Epithelial cell of esophagus (primary cell): ENCODE measurements at regions not wholly inside any gene's neighbourhood (a gene's known extent, or its start where the extent isn't known, plus 50 kb on each side); places are given as distances from the start of the nearest gene placed in this dataset.

Source experiments
- DNase-seq: peaks from one replicate; pipeline ENCODE4 v3.0.0; 2010; ENCODE audit warnings: low read depth
- H3K4me3 ChIP-seq: 2 replicates; pipeline ENCODE4 v1.5.1; 2011; ENCODE audit warnings: mild to moderate bottlenecking, low read length, control low read depth
- TF ChIP-seq, protein P1 (sequence below): IDR thresholded peaks from 2 replicates; pipeline ENCODE4 v1.5.1; 2011; ENCODE audit warnings: low read depth, mild to moderate bottlenecking, low read length, control low read depth, inconsistent platforms; ENCODE audit not compliant: insufficient read depth; ENCODE audit errors: missing control alignments

DNA sequence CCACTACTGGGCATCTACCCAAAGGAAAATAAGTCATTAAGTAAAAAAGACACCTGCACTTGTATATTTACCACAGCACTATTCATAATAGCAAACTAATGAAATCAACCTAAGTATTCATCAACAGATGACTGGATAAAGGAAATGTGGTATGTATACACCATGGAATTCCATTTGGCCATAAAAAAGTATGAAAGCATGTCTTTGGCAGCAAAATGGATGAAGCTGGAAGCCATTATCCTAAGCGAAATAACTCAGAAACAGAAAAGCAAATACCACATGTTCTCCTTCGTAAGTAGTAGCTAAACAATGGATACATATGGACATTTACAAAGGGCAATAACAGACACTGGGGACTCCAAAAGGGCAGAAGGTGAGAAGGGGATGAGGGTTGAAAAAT, 485.7 kb upstream of the BRINP3 start:
- TF ChIP-seq, protein P1, sequence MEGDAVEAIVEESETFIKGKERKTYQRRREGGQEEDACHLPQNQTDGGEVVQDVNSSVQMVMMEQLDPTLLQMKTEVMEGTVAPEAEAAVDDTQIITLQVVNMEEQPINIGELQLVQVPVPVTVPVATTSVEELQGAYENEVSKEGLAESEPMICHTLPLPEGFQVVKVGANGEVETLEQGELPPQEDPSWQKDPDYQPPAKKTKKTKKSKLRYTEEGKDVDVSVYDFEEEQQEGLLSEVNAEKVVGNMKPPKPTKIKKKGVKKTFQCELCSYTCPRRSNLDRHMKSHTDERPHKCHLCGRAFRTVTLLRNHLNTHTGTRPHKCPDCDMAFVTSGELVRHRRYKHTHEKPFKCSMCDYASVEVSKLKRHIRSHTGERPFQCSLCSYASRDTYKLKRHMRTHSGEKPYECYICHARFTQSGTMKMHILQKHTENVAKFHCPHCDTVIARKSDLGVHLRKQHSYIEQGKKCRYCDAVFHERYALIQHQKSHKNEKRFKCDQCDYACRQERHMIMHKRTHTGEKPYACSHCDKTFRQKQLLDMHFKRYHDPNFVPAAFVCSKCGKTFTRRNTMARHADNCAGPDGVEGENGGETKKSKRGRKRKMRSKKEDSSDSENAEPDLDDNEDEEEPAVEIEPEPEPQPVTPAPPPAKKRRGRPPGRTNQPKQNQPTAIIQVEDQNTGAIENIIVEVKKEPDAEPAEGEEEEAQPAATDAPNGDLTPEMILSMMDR = no peak
- no peak overlapping the region for H3K4me3 ChIP-seq
- DNase-seq = no peak

DNA sequence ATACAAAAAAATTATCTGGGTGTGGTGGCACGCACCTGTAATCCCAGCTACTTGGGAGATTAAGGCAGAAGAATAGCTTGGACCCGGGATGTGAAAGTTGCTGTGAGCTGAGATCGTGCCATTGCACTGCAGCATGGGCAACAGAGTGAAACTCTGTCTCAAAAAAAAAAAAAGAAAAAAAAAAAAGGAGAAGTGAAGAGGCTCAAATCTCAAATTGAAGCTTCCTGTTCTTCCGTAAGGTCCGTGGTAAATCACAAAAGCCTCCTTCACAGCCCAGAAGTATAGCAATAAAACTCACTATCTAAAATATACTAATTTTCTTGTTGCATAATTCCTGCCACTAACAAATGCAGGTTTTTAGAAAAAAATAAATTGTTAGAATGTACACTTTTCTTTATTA, 498.2 kb upstream of the BRINP3 start:
- TF ChIP-seq, protein P1 = no peak

DNA sequence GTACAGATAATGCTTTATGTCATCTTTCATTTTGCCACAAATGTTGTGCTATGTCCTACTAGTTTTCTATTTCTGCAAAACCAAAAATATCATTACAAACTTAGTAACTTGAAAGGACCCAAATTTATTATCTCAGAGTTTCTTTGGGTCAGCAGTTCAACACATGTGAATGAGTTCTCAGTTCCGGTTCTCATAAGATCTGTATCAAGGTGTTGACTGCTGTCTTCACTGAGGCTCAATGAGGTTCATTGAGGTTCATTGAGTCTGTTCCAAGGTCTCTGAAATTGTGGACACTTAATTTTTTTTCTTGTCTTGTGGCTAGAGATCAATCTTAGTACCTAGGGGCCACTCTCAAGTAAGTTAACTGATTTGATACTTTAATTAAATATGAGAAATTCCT, 525.1 kb upstream of the BRINP3 start:
- DNase-seq = no peak
- TF ChIP-seq, protein P1 = no peak
- H3K4me3 ChIP-seq = no peak overlapping the region

More for the DNA sequence above, 498.2 kb upstream of the BRINP3 start:
- no peak overlapping the region for H3K4me3 ChIP-seq
- no peak for DNase-seq

DNA sequence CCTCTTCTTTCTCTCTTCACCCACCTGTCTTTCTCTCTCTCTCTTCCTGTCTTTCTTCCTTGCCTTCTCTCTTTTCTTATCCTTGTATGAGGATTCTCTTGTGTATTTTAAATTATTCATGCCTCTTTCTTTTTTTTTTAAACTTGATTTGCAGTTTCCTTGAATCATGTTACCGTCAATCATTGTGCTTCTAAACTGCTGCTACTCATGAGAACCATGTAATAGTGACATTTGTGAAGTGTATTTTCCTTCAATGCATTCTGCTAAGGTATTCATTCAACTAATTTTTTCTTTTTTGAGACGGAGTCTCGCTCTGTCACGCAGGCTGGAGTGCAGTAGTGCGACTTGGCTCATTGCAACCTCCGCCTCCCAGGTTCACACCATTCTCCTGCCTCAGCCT, 539.1 kb upstream of the BRINP3 start:
- TF ChIP-seq, protein P1 = no peak
- DNase-seq = no peak
- no peak overlapping the region for H3K4me3 ChIP-seq

DNA sequence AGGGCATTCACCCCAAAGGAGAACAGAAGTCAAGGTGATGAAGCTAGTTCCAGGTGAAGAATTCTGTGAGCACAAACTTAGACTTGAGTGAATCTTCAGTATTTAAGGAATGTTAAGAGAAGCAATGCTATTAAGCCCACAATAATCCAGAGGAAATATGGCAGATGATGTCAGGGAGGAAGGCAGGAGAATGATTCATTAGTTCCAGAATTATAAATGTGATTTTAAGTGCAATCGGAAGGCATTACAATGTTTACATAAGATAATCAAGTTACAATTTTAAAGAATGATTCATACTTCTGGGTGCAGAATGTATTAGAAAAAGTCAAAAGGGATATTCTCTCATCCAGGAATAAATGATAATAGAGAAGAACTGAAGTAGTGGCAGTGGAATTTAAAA, 545.2 kb upstream of the BRINP3 start:
- TF ChIP-seq, protein P1 = no peak
- no peak overlapping the region for H3K4me3 ChIP-seq
- DNase-seq = peak; percentile 72

DNA sequence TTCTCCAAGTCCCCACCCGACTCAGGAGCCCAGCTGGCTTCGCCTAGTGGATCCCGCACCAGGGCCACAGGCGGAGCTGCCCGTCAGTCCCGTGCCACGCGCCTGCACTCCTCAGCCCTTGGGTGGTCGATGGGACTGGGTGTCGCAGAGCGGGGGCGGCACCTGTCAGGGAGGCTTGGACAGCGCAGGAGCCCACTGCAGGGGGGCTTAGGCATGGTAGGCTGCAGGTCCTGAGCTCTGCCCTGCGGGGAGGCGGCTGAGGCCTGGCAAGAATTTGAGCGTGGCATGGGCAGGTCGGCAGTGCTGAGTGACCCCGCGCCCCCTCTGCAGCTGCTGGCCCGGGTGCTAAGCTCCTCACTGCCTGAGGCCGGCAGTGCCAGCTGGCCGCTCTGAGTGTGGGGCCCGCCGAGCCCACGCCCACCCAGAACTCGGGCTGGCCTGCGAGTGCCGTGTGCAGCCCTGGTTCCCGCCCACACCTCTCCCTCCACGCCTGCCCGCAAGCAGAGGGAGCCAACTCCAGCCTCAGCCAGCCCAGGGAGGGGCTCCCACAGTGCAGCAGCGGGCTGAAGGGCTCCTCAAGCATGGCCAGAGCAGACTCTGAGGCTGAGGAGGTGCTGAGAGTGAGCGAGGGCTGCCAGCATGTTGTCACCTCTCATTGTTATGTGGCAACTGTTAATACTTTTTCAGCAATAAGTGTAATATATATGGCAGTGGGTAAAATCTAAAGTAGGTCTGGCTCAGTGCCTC, 548.4 kb upstream of the BRINP3 start:
- TF ChIP-seq, protein P1 = no peak
- DNase-seq = no peak
- no peak overlapping the region for H3K4me3 ChIP-seq

DNA sequence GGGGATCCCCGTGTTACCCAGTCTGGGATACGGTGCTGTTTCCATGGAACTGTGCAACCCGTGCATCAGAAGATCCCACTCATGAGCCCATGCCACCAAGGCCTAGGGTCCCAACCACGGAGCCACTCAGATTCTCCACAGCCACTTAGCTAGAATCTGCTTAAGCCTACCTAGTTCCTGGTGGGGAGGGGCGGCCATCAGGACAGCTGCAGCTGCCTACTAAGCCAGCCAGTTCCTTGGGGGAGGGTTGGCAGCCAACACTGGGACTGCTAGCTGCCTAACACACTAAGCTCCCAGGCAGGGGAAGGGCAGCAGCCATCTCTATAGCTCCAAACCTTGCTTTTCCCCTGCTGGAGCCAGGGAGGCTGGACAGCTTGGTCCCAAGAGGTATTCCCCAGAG, 549.2 kb upstream of the BRINP3 start:
- TF ChIP-seq, protein P1 = no peak
- no peak for DNase-seq
- no peak overlapping the region for H3K4me3 ChIP-seq
